IMR-90 (cell line): ENCODE measurements at regions not wholly inside any gene's neighbourhood (a gene's known extent, or its start where the extent isn't known, plus 50 kb on each side); places are given as distances from the start of the nearest gene placed in this dataset.

Experiments
- ATAC-seq: fragments of 200-7000 bp; cut with Tn5 transposase; 2 replicates; pipeline ENCODE4 v1.9.1; 2020; ENCODE audit warnings: low read depth, mild to moderate bottlenecking, moderate library complexity
- BruUV-seq: library from RNA; stranded (reverse); fragments of 400-500 nt; replicated peaks from 2 replicates; lab custom pipeline; 2021; lab: Mats Ljungman, UMichigan
- CTCF ChIA-PET: fragments of 300-600 bp; formaldehyde crosslinking; extraction: SDS; loops from one replicate; lab custom pipeline; 2021; ENCODE audit warnings: antibody characterized with exemption; lab: Yijun Ruan, JAX
- POLR2A ChIA-PET: fragments of 300-600 bp; sonication (Branson Sonifier 250); formaldehyde crosslinking; loops from one replicate; lab custom pipeline; 2022; ENCODE audit warnings: antibody characterized with exemption; ENCODE audit not compliant: unreplicated experiment; lab: Charles Lee
- DNase-seq: peaks from one replicate; pipeline ENCODE4 v3.0.0; 2013
- H2AFZ ChIP-seq: replicated peaks from 2 replicates; pipeline ENCODE3; 2013; ENCODE audit warnings: low read length, mild to moderate bottlenecking; ENCODE audit not compliant: poor library complexity
- H2AK5ac ChIP-seq: 2 replicates; pipeline ENCODE4 v1.6.1; 2013; ENCODE audit warnings: low read depth, low read length, inconsistent platforms
- H2AK9ac ChIP-seq: replicated peaks from 2 replicates; pipeline ENCODE3; 2013; ENCODE audit warnings: mild to moderate bottlenecking, low read depth, low read length, moderate library complexity; ENCODE audit not compliant: poor library complexity
- H2BK120ac ChIP-seq: 2 replicates; pipeline ENCODE4 v1.6.1; 2013; ENCODE audit warnings: low read depth, low read length, inconsistent platforms
- H2BK15ac ChIP-seq: 3 replicates; pipeline ENCODE4 v1.6.1; 2013; ENCODE audit warnings: low read depth, low read length, inconsistent platforms
- H2BK20ac ChIP-seq: 2 replicates; pipeline ENCODE4 v1.6.1; 2013; ENCODE audit warnings: low read depth, mild to moderate bottlenecking, inconsistent platforms, low read length, moderate library complexity
- H2BK5ac ChIP-seq: 2 replicates; pipeline ENCODE4 v1.6.1; 2013; ENCODE audit warnings: mild to moderate bottlenecking, low read depth, low read length, inconsistent platforms; ENCODE audit not compliant: poor library complexity, severe bottlenecking
- H3K14ac ChIP-seq: replicated peaks from 2 replicates; pipeline ENCODE4 v1.6.1; 2013; ENCODE audit warnings: low read depth, low read length, inconsistent platforms
- H3K18ac ChIP-seq: 2 replicates; pipeline ENCODE4 v1.6.1; 2013; ENCODE audit warnings: low read depth, low read length, control low read depth
- H3K23ac ChIP-seq: 2 replicates; pipeline ENCODE4 v1.6.1; 2013; ENCODE audit warnings: low read depth, low read length, inconsistent platforms
- H3K27ac ChIP-seq: 2 replicates; pipeline ENCODE4 v1.5.1; 2013; ENCODE audit warnings: mild to moderate bottlenecking, control low read depth, low read length; ENCODE audit not compliant: insufficient read depth
- H3K27me3 ChIP-seq: 2 replicates; pipeline ENCODE4 v1.6.1; 2013; ENCODE audit warnings: low read length; ENCODE audit not compliant: control insufficient read depth, insufficient read depth
- H3K36me3 ChIP-seq: 2 replicates; pipeline ENCODE4 v1.6.1; 2013; ENCODE audit warnings: low read length, mixed read lengths; ENCODE audit not compliant: control insufficient read depth, insufficient read depth
- H3K4ac ChIP-seq: 2 replicates; pipeline ENCODE4 v1.6.1; 2013; ENCODE audit warnings: low read depth, low read length, inconsistent platforms
- H3K4me1 ChIP-seq: 2 replicates; pipeline ENCODE4 v1.6.1; 2013; ENCODE audit warnings: low read length, mixed read lengths; ENCODE audit not compliant: control insufficient read depth, insufficient read depth
- H3K4me2 ChIP-seq: 2 replicates; pipeline ENCODE4 v1.6.1; 2013; ENCODE audit warnings: low read depth, mild to moderate bottlenecking, control low read depth, low read length, moderate library complexity
- H3K4me3 ChIP-seq: 2 replicates; pipeline ENCODE4 v1.5.1; 2013; ENCODE audit warnings: low read depth, mild to moderate bottlenecking, control low read depth, low read length, moderate library complexity; ENCODE audit not compliant: insufficient read depth
- H3K56ac ChIP-seq: 2 replicates; pipeline ENCODE4 v1.6.1; 2013; ENCODE audit warnings: low read length, inconsistent platforms; ENCODE audit not compliant: insufficient read depth; ENCODE audit errors: extremely low read depth
- H3K79me1 ChIP-seq, 2 experiments: 2 replicates each; pipeline ENCODE4 v1.6.1; 2013; ENCODE audit warnings: low read length in 2 of 2, inconsistent platforms in 1 of 2, low read depth in 1 of 2
- H3K9ac ChIP-seq: 2 replicates; pipeline ENCODE4 v1.6.1; 2013; ENCODE audit warnings: low read depth, low read length, control low read depth
- H3K9me1 ChIP-seq: 2 replicates; pipeline ENCODE4 v1.6.1; 2013; ENCODE audit warnings: low read length, inconsistent platforms; ENCODE audit not compliant: insufficient read depth
- H3K9me3 ChIP-seq: 2 replicates; pipeline ENCODE4 v1.6.1; 2013; ENCODE audit warnings: low read length; ENCODE audit not compliant: control insufficient read depth, insufficient read depth
- H4K20me1 ChIP-seq: 2 replicates; pipeline ENCODE4 v1.6.1; 2013; ENCODE audit warnings: low read length, inconsistent platforms; ENCODE audit not compliant: insufficient read depth
- H4K5ac ChIP-seq: 2 replicates; pipeline ENCODE4 v1.6.1; 2013; ENCODE audit warnings: mild to moderate bottlenecking, low read depth, low read length, control low read depth
- H4K8ac ChIP-seq, 2 experiments: 2 replicates each; pipeline ENCODE4 v1.6.1; 2013; ENCODE audit warnings: low read depth in 2 of 2, low read length in 2 of 2, control low read depth in 1 of 2, inconsistent platforms in 1 of 2
- H4K91ac ChIP-seq: 2 replicates; pipeline ENCODE4 v1.6.1; 2013; ENCODE audit warnings: low read depth, low read length, inconsistent platforms; ENCODE audit not compliant: insufficient read depth
- MAFK ChIP-seq: IDR thresholded peaks from 2 replicates; pipeline ENCODE4 v1.6.1; 2012; ENCODE audit warnings: low read depth, low read length, improper control_type of control experiment
- MXI1 ChIP-seq: IDR thresholded peaks from 2 replicates; pipeline ENCODE4 v1.6.1; 2012; ENCODE audit warnings: low read depth, mild to moderate bottlenecking, low read length, moderate library complexity, borderline replicate concordance
- WGBS, 2 experiments: methylation state at CpG; one replicate each; pipeline versions ENCODE4 v1.1.5 to v1.1.7; 2013; ENCODE audit warnings: missing lambda C conversion rate in 2 of 2; ENCODE audit not compliant: insufficient read length in 1 of 2; ENCODE audit errors: extremely low coverage in 2 of 2; 5-methylcytosine and 5-hydroxymethylcytosine counted together
- dilution Hi-C: fragments of 300-500 bp; cut with HindIII; formaldehyde crosslinking; loops from one replicate; pipeline ENCODE4 v1.14.3; 2018; ENCODE audit warnings: low sequenced_read_pairs; ENCODE audit not compliant: unreplicated experiment
- in situ Hi-C: fragments of 300-500 bp; cut with MboI; formaldehyde crosslinking; loops from 3 replicates; pipeline ENCODE4 v1.14.3; 2019; ENCODE audit warnings: low sequenced_read_pairs, inconsistent platforms, mixed read lengths
- intact Hi-C: fragments of 100-400 bp; cut with micrococcal nuclease; formaldehyde crosslinking; loops from 2 replicates; pipeline ENCODE4 v1.10.0; 2022

GRCh38 chr2:64374686-64375085, 79.3 kb upstream of the LGALSL start:
- Histone ChIP-seq H3K4me2 (no peak overlapping the region), H3K79me1 (no peaks in the 10 kb centered on the region), H3K23ac (no peak overlapping the region), H3K27me3 (peaks cover 19% of the 10 kb centered on the region), H3K56ac (no peak overlapping the region), H3K4me1 (no peaks in the 10 kb centered on the region), H4K91ac (no peak overlapping the region), H3K14ac (no peak overlapping the region), H2BK120ac (no peak overlapping the region), H2AK5ac (no peak overlapping the region), H2BK5ac (no peak overlapping the region), H3K18ac (no peak overlapping the region), H3K4me3 (no peak overlapping the region), H4K20me1 (no peaks in the 10 kb centered on the region), H2AFZ (no peak overlapping the region), H4K8ac (no peak overlapping the region), H2AK9ac (no peak overlapping the region), H3K27ac (no peak overlapping the region), H3K4ac (no peak overlapping the region), H3K9me1 (no peaks in the 10 kb centered on the region), H4K5ac (no peak overlapping the region), H3K9ac (no peak overlapping the region), H2BK15ac (no peak overlapping the region), H3K36me3 (no peaks in the 10 kb centered on the region), H3K9me3 (no peaks in the 10 kb centered on the region), H2BK20ac (no peak overlapping the region)
- ChIA-PET CTCF (no interaction called here), POLR2A (interaction anchor here (0.6 kb wide), 1 partner anchor 24 kb away, joined by 3 read pairs; no protein-coding TSS in a partner anchor)
- TF ChIP-seq MXI1 (no peak), MAFK (peak; percentile 51)
- in situ Hi-C loops: no loop called here
- dilution Hi-C loops: no loop called here
- no peak for ATAC-seq
- WGBS, 2 experiments: 46% methylated on average over 2 of the region's 4 CpGs; no CpG with 5 or more reads in 1 of the 2 experiments
- intact Hi-C loops: no loop called here
- DNase-seq: no peak
- no TSS peak for BruUV-seq
